Medulla oblongata (tissue), 1 donor: ENCODE measurements at regions not wholly inside any gene's neighbourhood (a gene's known extent, or its start where the extent isn't known, plus 50 kb on each side); places are given as distances from the start of the nearest gene placed in this dataset.
A peak's percentile ranks its signal among the peaks of the same experiment; 100 is the strongest.
"Not testable (repeated sequence)": the region's sequence is repeated elsewhere in the genome, so short reads cannot be mapped to it uniquely, and the experiment has no call there.

Experiments
- DNase-seq: peaks from one replicate; pipeline ENCODE4 v3.0.0-alpha.2; 2015; ENCODE audit errors: extremely low spot score

GRCh38 chr13:64551755-64552154 is 2678.4 kb downstream of the PCDH9 start:
- DNase-seq: no peak

GRCh38 chr13:64546371-64546770 is 2683.8 kb downstream of the PCDH9 start:
- DNase-seq: no peak

- no peak for DNase-seq
Measured at GRCh38 chr13:64540976-64541375, 2689.2 kb downstream of the PCDH9 start.

GRCh38 chr13:64540468-64540867 is 2689.7 kb downstream of the PCDH9 start:
- DNase-seq: no peak

GRCh38 chr13:64538711-64539110 is 2691.4 kb downstream of the PCDH9 start:
- no peak for DNase-seq

GRCh38 chr13:64534302-64534701 is 2695.8 kb downstream of the PCDH9 start:
- no peak for DNase-seq

GRCh38 chr13:64531400-64531799 is 2698.7 kb downstream of the PCDH9 start:
- DNase-seq: no peak

- peak; percentile 22 for DNase-seq
Measured at GRCh38 chr13:64529874-64530485, 2700.2 kb downstream of the PCDH9 start.

GRCh38 chr13:64528838-64529237 is 2701.3 kb downstream of the PCDH9 start:
- DNase-seq: no peak

- DNase-seq: no peak
Measured at GRCh38 chr13:64527561-64527960, 2702.6 kb downstream of the PCDH9 start.

GRCh38 chr13:64525687-64526086 is 2704.4 kb downstream of the PCDH9 start:
- no peak for DNase-seq

- no peak for DNase-seq
Measured at GRCh38 chr13:64510747-64511146, 2719.4 kb downstream of the PCDH9 start.

GRCh38 chr13:64506246-64506645 is 2723.9 kb downstream of the PCDH9 start:
- DNase-seq: no peak

- no peak for DNase-seq
Measured at GRCh38 chr13:64505336-64505910, 2724.7 kb downstream of the PCDH9 start.

- DNase-seq: no peak
Measured at GRCh38 chr13:64488731-64489130, 2741.4 kb downstream of the PCDH9 start.

- no peak for DNase-seq
Measured at GRCh38 chr13:64482373-64482772, 2747.8 kb downstream of the PCDH9 start.

- no peak for DNase-seq
Measured at GRCh38 chr13:64480672-64481071, 2749.5 kb downstream of the PCDH9 start.

- no peak for DNase-seq
Measured at GRCh38 chr13:64480211-64480610, 2749.9 kb downstream of the PCDH9 start.

- no peak for DNase-seq
Measured at GRCh38 chr13:64477146-64477545, 2753.0 kb downstream of the PCDH9 start.

- not testable (repeated sequence) for DNase-seq
Measured at GRCh38 chr13:64476041-64476568, 2754.0 kb downstream of the PCDH9 start.

- DNase-seq: peak; percentile 14
Measured at GRCh38 chr13:64471916-64472315, 2758.2 kb downstream of the PCDH9 start.

- no peak for DNase-seq
Measured at GRCh38 chr13:64470751-64471150, 2759.4 kb downstream of the PCDH9 start.

- no peak for DNase-seq
Measured at GRCh38 chr13:64459778-64460177, 2770.4 kb downstream of the PCDH9 start.

- no peak for DNase-seq
Measured at GRCh38 chr13:64457976-64458375, 2772.2 kb downstream of the PCDH9 start.
